GM18873 (cell line): ENCODE measurements at regions not wholly inside any gene's neighbourhood (a gene's known extent, or its start where the extent isn't known, plus 50 kb on each side); places are given as distances from the start of the nearest gene placed in this dataset.

ENCODE experiments used
- ATAC-seq: cut with Tn5 transposase; IDR thresholded peaks from one replicate; pipeline ENCODE4 v1.9.1; 2021; ENCODE audit warnings: mild to moderate bottlenecking, moderate library complexity, moderate number of reproducible peaks; ENCODE audit not compliant: unreplicated experiment, low FRiP score

GRCh38 chr16:86181526-86181925 lies 282.6 kb downstream of the IRF8 start:
- no peak for ATAC-seq

GRCh38 chr16:86184185-86184584 lies 285.2 kb downstream of the IRF8 start:
- no peak for ATAC-seq

- no peak for ATAC-seq
Observed at GRCh38 chr16:86185089-86185488, 286.1 kb downstream of the IRF8 start.

GRCh38 chr16:86186313-86186712 lies 287.4 kb downstream of the IRF8 start:
- no peak for ATAC-seq

- no peak for ATAC-seq
Observed at GRCh38 chr16:86189934-86190333, 291.0 kb downstream of the IRF8 start.

GRCh38 chr16:86191663-86192062 lies 292.7 kb downstream of the IRF8 start:
- no peak for ATAC-seq

GRCh38 chr16:86193528-86194193 lies 294.7 kb downstream of the IRF8 start:
- ATAC-seq: no peak

- ATAC-seq: no peak
Observed at GRCh38 chr16:86195863-86196630, 297.1 kb downstream of the IRF8 start.

- ATAC-seq: no peak
Observed at GRCh38 chr16:86196687-86197391, 297.9 kb downstream of the IRF8 start.

GRCh38 chr16:86198206-86199118 lies 299.5 kb downstream of the IRF8 start:
- ATAC-seq: no peak

- ATAC-seq: no peak
Observed at GRCh38 chr16:86199182-86199581, 300.2 kb downstream of the IRF8 start.

- no peak for ATAC-seq
Observed at GRCh38 chr16:86199871-86200695, 301.1 kb downstream of the IRF8 start.

- ATAC-seq: no peak
Observed at GRCh38 chr16:86200722-86201121, 301.8 kb downstream of the IRF8 start.

GRCh38 chr16:86201746-86202145 lies 302.8 kb downstream of the IRF8 start:
- ATAC-seq: no peak

GRCh38 chr16:86202267-86202666 lies 303.3 kb downstream of the IRF8 start:
- no peak for ATAC-seq

GRCh38 chr16:86202760-86203426 lies 303.9 kb downstream of the IRF8 start:
- no peak for ATAC-seq

- ATAC-seq: no peak
Observed at GRCh38 chr16:86203557-86204275, 304.8 kb downstream of the IRF8 start.

- ATAC-seq: no peak
Observed at GRCh38 chr16:86205521-86206245, 304.6 kb upstream of the FOXF1 start.
